ENCODE measurements at regions not wholly inside any gene's neighbourhood (a gene's known extent, or its start where the extent isn't known, plus 50 kb on each side); places are given as distances from the start of the nearest gene placed in this dataset.

DNA sequence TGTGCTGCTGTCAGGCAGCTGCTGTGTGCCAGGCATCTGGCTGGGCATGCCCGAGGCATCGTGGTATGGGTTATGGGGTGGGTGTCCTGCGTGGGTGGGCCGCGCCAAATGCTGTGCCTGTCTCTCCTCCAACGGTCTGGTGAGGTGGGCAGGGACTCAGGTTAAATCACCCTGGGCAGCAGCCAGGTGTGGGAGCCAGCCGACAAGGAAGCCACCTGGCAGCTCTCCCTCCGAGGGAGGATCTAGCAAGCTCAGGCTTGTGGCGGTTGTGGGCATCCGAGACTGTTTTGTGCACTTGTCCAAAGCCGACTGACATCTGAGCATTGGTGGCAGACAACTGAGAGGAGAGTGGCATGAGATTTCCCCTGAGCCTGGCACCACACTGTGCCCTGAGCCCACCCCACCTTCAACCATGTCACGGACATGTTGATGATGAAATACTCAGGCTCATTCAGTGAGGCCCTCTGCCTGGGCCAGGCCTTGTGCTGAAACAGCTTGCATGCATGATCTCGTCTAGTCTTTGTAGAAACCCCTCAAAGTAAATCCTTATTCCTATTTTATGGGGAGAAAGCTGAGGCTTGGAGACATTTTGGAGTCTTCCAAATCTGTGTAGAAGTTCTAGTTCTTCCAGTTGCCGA lies 181.8 kb upstream of the MYL2 start:
- H3K4me1 ChIP-seq, result no peaks in the 10 kb centered on the region
- TF ChIP-seq POLR2A (IDR thresholded peaks at IDR 0.05) (no peak), EP300 (IDR thresholded peaks at IDR 0.05) (no peak)
- TF ChIP-seq, protein P1, sequence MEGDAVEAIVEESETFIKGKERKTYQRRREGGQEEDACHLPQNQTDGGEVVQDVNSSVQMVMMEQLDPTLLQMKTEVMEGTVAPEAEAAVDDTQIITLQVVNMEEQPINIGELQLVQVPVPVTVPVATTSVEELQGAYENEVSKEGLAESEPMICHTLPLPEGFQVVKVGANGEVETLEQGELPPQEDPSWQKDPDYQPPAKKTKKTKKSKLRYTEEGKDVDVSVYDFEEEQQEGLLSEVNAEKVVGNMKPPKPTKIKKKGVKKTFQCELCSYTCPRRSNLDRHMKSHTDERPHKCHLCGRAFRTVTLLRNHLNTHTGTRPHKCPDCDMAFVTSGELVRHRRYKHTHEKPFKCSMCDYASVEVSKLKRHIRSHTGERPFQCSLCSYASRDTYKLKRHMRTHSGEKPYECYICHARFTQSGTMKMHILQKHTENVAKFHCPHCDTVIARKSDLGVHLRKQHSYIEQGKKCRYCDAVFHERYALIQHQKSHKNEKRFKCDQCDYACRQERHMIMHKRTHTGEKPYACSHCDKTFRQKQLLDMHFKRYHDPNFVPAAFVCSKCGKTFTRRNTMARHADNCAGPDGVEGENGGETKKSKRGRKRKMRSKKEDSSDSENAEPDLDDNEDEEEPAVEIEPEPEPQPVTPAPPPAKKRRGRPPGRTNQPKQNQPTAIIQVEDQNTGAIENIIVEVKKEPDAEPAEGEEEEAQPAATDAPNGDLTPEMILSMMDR (IDR thresholded peaks at IDR 0.05), result no peak
- H3K36me3 ChIP-seq, result no peaks in the 10 kb centered on the region
- DNase-seq (ENCODE audit: low spot score in 2 of 2), result no peak
- H3K4me3 ChIP-seq, result no peak overlapping the region
- H3K27ac ChIP-seq, result no peak overlapping the region
- no peaks in the 10 kb centered on the region for H3K27me3 ChIP-seq
- 61 to 82% methylated on average over 3 to 14 of the region's 14 CpGs for whole genome bisulfite sequencing, 2 donors
- no peaks in the 10 kb centered on the region for H3K9me3 ChIP-seq

DNA sequence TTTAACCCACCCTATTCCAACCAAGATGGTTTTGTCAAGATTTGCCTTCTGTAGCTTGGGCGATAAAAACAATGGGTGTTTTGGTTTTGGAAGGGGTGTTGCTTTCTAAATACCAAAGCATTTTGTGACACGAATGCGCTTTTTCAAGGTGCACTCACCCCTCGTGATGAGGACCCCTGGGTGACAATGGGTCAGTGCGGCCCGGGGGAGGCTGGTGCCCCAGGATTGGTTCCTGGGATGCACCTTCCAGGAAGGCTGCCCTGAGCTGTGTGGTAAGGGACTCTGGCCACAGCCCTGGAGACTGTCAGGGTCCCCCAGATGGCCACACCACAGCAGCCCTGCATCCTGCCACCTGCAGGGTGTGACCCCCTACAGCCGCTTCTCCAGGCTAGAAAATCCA lies 180.6 kb upstream of the MYL2 start:
- Histone ChIP-seq H3K36me3 (no peaks in the 10 kb centered on the region), H3K4me3 (no peak overlapping the region), H3K27ac (no peak overlapping the region), H3K9me3 (no peaks in the 10 kb centered on the region), H3K27me3 (no peaks in the 10 kb centered on the region), H3K4me1 (no peaks in the 10 kb centered on the region)
- no peak for DNase-seq (ENCODE audit: low spot score in 2 of 2)
- 84 to 87% methylated on average over 5 to 7 of the region's 7 CpGs for WGBS, 2 donors
- TF ChIP-seq, protein P1 (IDR thresholded peaks at IDR 0.05), result no peak
- no peak for TF ChIP-seq POLR2A (IDR thresholded peaks at IDR 0.05)
- TF ChIP-seq EP300 (IDR thresholded peaks at IDR 0.05), result no peak

DNA sequence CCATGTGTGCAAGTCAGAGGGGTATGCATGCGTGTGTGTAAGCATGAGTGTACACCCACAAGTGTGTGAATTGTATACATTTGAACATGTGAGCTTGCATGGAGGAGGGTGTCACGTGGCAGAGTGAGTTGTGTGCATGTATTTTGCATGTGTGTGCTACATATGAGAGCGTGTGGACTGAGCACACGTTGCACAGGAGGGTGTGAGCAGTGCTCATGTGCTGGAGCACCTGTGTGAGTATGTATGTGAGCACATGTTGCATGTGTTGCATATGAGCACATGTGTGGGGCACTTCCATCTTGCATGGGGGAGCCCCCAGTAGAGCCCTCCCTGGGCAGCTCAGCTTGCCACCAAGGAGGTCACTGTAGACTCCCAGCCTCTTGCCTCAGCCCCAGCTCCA lies 180.2 kb upstream of the MYL2 start:
- no peaks in the 10 kb centered on the region for H3K36me3 ChIP-seq
- WGBS, 2 donors, result 83 to 84% methylated on average over 4 of the region's 4 CpGs
- no peak overlapping the region for H3K27ac ChIP-seq
- no peaks in the 10 kb centered on the region for H3K9me3 ChIP-seq
- no peaks in the 10 kb centered on the region for H3K4me1 ChIP-seq
- TF ChIP-seq, protein P1 (IDR thresholded peaks at IDR 0.05), result no peak
- TF ChIP-seq POLR2A (IDR thresholded peaks at IDR 0.05) (no peak), EP300 (IDR thresholded peaks at IDR 0.05) (no peak)
- no peaks in the 10 kb centered on the region for H3K27me3 ChIP-seq
- no peak for DNase-seq (ENCODE audit: low spot score in 2 of 2)
- no peak overlapping the region for H3K4me3 ChIP-seq

DNA sequence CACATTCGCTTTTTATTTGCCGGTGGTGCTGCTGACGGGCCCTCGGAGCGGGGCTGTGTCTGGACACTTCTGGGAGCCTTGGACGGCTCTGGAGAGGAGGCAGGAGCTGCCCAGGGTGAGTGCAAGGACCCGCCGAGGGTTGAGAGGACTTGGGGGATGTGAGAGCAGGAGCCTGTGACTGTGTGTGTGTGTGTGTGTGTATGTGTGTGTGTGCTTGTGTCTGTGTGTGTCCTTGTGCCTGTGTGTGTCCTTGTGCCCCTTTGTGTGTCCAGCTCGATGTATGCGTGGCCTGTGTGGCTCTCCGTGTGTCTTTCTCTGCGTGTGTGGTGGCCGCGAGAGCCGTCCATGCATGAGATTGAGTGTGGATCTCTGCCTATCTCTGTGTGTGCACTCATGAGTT lies 179.6 kb upstream of the MYL2 start:
- no peaks in the 10 kb centered on the region for H3K27me3 ChIP-seq
- TF ChIP-seq, protein P1 (IDR thresholded peaks at IDR 0.05), result no peak
- TF ChIP-seq POLR2A (IDR thresholded peaks at IDR 0.05) (no peak), EP300 (IDR thresholded peaks at IDR 0.05) (no peak)
- no peak for DNase-seq (ENCODE audit: low spot score in 2 of 2)
- 80 to 87% methylated on average over 15 of the region's 15 CpGs for WGBS, 2 donors
- H3K4me3 ChIP-seq, result no peak overlapping the region
- H3K9me3 ChIP-seq, result no peaks in the 10 kb centered on the region
- no peaks in the 10 kb centered on the region for H3K36me3 ChIP-seq
- no peak overlapping the region for H3K27ac ChIP-seq
- no peaks in the 10 kb centered on the region for H3K4me1 ChIP-seq

DNA sequence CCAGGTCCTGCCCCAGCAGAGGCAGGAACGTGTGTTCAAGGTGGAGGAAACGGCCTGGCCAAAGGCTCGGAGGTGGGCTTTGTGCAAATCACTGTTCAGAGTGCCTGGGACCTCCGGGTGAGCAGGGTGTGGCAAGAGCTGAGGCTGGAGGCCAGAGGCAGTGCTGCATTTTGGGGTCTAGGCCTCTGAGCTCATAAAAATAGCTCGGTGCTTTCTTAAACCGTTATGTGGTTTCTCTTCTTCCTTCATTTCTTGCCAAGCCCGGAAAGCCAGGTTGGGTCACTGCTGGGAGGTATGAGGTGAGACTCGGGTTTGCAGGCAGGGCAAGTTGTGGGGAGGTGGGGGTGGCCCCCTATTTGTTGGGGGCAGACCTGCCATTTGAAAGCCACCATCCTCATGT lies 178.8 kb upstream of the MYL2 start:
- Histone ChIP-seq H3K27me3 (no peaks in the 10 kb centered on the region), H3K4me1 (no peaks in the 10 kb centered on the region), H3K4me3 (no peak overlapping the region), H3K27ac (no peak overlapping the region), H3K36me3 (no peaks in the 10 kb centered on the region), H3K9me3 (no peaks in the 10 kb centered on the region)
- TF ChIP-seq EP300 (IDR thresholded peaks at IDR 0.05), result no peak
- TF ChIP-seq, protein P1 (IDR thresholded peaks at IDR 0.05), result no peak
- TF ChIP-seq POLR2A (IDR thresholded peaks at IDR 0.05), result no peak
- 58% methylated on average over 8 of the region's 8 CpGs for WGBS, 2 donors
- no peak for DNase-seq (ENCODE audit: low spot score in 2 of 2)
